Neuronal stem cell (in vitro differentiated cells): ENCODE measurements at regions not wholly inside any gene's neighbourhood (a gene's known extent, or its start where the extent isn't known, plus 50 kb on each side); places are given as distances from the start of the nearest gene placed in this dataset.

ENCODE experiments used
- DNase-seq: peaks from one replicate; pipeline ENCODE4 v3.0.0-alpha.2; 2013; ENCODE audit warnings: low spot score
- H2AFZ ChIP-seq: one replicate; pipeline ENCODE4 v1.6.1; 2013; ENCODE audit warnings: mild to moderate bottlenecking, low read length, inconsistent platforms
- H2AK5ac ChIP-seq: 2 replicates; pipeline ENCODE4 v1.6.1; 2013; ENCODE audit warnings: low read depth, mild to moderate bottlenecking, inconsistent platforms, low read length, moderate library complexity, mixed read lengths
- H2BK120ac ChIP-seq: 2 replicates; pipeline ENCODE4 v1.6.1; 2013; ENCODE audit warnings: low read depth, mild to moderate bottlenecking, inconsistent platforms, low read length, moderate library complexity, mixed read lengths
- H2BK12ac ChIP-seq: one replicate; pipeline ENCODE4 v1.6.1; 2013; ENCODE audit warnings: low read length, inconsistent platforms
- H2BK15ac ChIP-seq: 2 replicates; pipeline ENCODE4 v1.6.1; 2013; ENCODE audit warnings: mild to moderate bottlenecking, low read length, inconsistent platforms, mixed read lengths
- H2BK5ac ChIP-seq: one replicate; pipeline ENCODE4 v1.6.1; 2013; ENCODE audit warnings: inconsistent platforms, mild to moderate bottlenecking, low read length, moderate library complexity
- H3K14ac ChIP-seq: one replicate; pipeline ENCODE4 v1.6.1; 2013; ENCODE audit warnings: low read length, inconsistent platforms
- H3K18ac ChIP-seq: 2 replicates; pipeline ENCODE4 v1.6.1; 2013; ENCODE audit warnings: low read length, inconsistent platforms
- H3K23ac ChIP-seq: 2 replicates; pipeline ENCODE4 v1.6.1; 2013; ENCODE audit warnings: low read depth, mild to moderate bottlenecking, mixed read lengths, low read length, inconsistent platforms; ENCODE audit not compliant: poor library complexity
- H3K27ac ChIP-seq: replicated peaks from 3 replicates; pipeline ENCODE4 v1.5.1; 2013; ENCODE audit warnings: low read length, inconsistent platforms
- H3K27me3 ChIP-seq, 3 experiments: 2 replicates each; pipeline ENCODE4 v1.6.1; 2013; ENCODE audit warnings: low read length in 3 of 3, mild to moderate bottlenecking in 2 of 3, inconsistent platforms in 1 of 3, low read depth in 1 of 3, mixed read lengths in 1 of 3, moderate library complexity in 1 of 3; ENCODE audit not compliant: control insufficient read depth in 3 of 3, insufficient read depth in 3 of 3
- H3K36me3 ChIP-seq, 2 donors: replicated peaks in 1 of 2; 2 replicates each; pipeline ENCODE4 v1.6.1; 2013; ENCODE audit warnings: low read length in 2 of 2; ENCODE audit not compliant: control insufficient read depth in 2 of 2, insufficient read depth in 2 of 2
- H3K4ac ChIP-seq: 2 replicates; pipeline ENCODE4 v1.6.1; 2013; ENCODE audit warnings: inconsistent platforms, mild to moderate bottlenecking, low read length, moderate library complexity
- H3K4me1 ChIP-seq, 2 donors: 1 replicate in 1 of 2; 2 replicates in 1 of 2; pipeline ENCODE4 v1.6.1; 2013; ENCODE audit warnings: low read length in 2 of 2, low read depth in 1 of 2; ENCODE audit not compliant: control insufficient read depth in 2 of 2, insufficient read depth in 1 of 2
- H3K4me2 ChIP-seq: one replicate; pipeline ENCODE4 v1.6.1; 2013; ENCODE audit warnings: mild to moderate bottlenecking, low read length, inconsistent platforms; ENCODE audit not compliant: insufficient read depth, poor library complexity, severe bottlenecking
- H3K4me3 ChIP-seq, 2 donors: 2 replicates each; pipeline ENCODE4 v1.5.1; 2013; ENCODE audit warnings: low read length in 2 of 2, mild to moderate bottlenecking in 2 of 2, inconsistent platforms in 1 of 2, moderate library complexity in 1 of 2
- H3K79me1 ChIP-seq: one replicate; pipeline ENCODE4 v1.6.1; 2013; ENCODE audit warnings: low read depth, mild to moderate bottlenecking, inconsistent platforms, low read length, moderate library complexity
- H3K9ac ChIP-seq: one replicate; pipeline ENCODE4 v1.6.1; 2013; ENCODE audit warnings: mild to moderate bottlenecking, low read depth, low read length, inconsistent platforms; ENCODE audit not compliant: poor library complexity
- H3K9me3 ChIP-seq, 2 donors: replicated peaks in 1 of 2; 2 replicates each; pipeline versions ENCODE3 to v1.6.1; 2013; ENCODE audit warnings: low read length in 2 of 2, mild to moderate bottlenecking in 2 of 2, inconsistent platforms in 1 of 2, low read depth in 1 of 2, mixed read lengths in 1 of 2, moderate library complexity in 1 of 2; ENCODE audit not compliant: control insufficient read depth in 2 of 2, insufficient read depth in 1 of 2
- H4K8ac ChIP-seq: one replicate; pipeline ENCODE4 v1.6.1; 2013; ENCODE audit warnings: low read depth, mild to moderate bottlenecking, inconsistent platforms, low read length, moderate library complexity
- H4K91ac ChIP-seq: one replicate; pipeline ENCODE4 v1.6.1; 2013; ENCODE audit warnings: low read length, low read depth, mild to moderate bottlenecking, inconsistent platforms; ENCODE audit not compliant: poor library complexity
- WGBS, 2 donors: extraction: QIAGEN DNeasy Blood & Tissue Kit; methylation state at CpG; one replicate each; pipeline ENCODE4 v1.1.7; 2013; ENCODE audit warnings: missing lambda C conversion rate in 2 of 2, mixed read lengths in 1 of 2; ENCODE audit not compliant: insufficient read length in 2 of 2, insufficient replicate concordance in 1 of 2; ENCODE audit errors: extremely low coverage in 2 of 2; 5-methylcytosine and 5-hydroxymethylcytosine counted together

- Histone ChIP-seq H2BK12ac (no peak overlapping the region), H3K4me3 (no peak overlapping the region), H3K9me3 (no peaks in the 10 kb centered on the region), H4K91ac (no peak overlapping the region), H3K14ac (no peak overlapping the region), H3K4me1 (no peaks in the 10 kb centered on the region), H3K4ac (no peak overlapping the region), H2AK5ac (no peak overlapping the region), H2BK5ac (no peak overlapping the region), H3K27ac (no peak overlapping the region), H2AFZ (no peak overlapping the region), H2BK15ac (no peak overlapping the region), H3K18ac (no peak overlapping the region), H3K27me3 (no peaks in the 10 kb centered on the region), H3K79me1 (no peaks in the 10 kb centered on the region), H3K23ac (no peak overlapping the region), H4K8ac (no peak overlapping the region), H3K9ac (no peak overlapping the region), H3K36me3 (no peaks in the 10 kb centered on the region), H2BK120ac (no peak overlapping the region), H3K4me2 (no peak overlapping the region)
- WGBS, 2 donors: no CpG with 5 or more reads among the region's 6 CpGs
- DNase-seq: no peak
Observed at GRCh38 chr21:34006611-34007168, 66.7 kb upstream of the MRPS6 start.

GRCh38 chr21:34004974-34005373, 68.4 kb upstream of the MRPS6 start:
- DNase-seq: no peak
- H3K79me1 ChIP-seq: no peaks in the 10 kb centered on the region
- no CpG with 5 or more reads among the region's 5 CpGs for WGBS, 2 donors
- no peaks in the 10 kb centered on the region for H3K36me3 ChIP-seq
- no peak overlapping the region for H3K23ac ChIP-seq
- H3K14ac ChIP-seq: no peak overlapping the region
- no peak overlapping the region for H2BK15ac ChIP-seq
- H3K9me3 ChIP-seq: no peaks in the 10 kb centered on the region
- no peak overlapping the region for H3K9ac ChIP-seq
- no peaks in the 10 kb centered on the region for H3K27me3 ChIP-seq
- H2BK5ac ChIP-seq: no peak overlapping the region
- H3K4ac ChIP-seq: no peak overlapping the region
- no peak overlapping the region for H3K4me2 ChIP-seq
- H3K4me3 ChIP-seq: no peak overlapping the region
- H2AFZ ChIP-seq: no peak overlapping the region
- no peak overlapping the region for H2BK12ac ChIP-seq
- no peak overlapping the region for H2BK120ac ChIP-seq
- no peak overlapping the region for H4K91ac ChIP-seq
- no peak overlapping the region for H3K27ac ChIP-seq
- H2AK5ac ChIP-seq: no peak overlapping the region
- no peaks in the 10 kb centered on the region for H3K4me1 ChIP-seq
- no peak overlapping the region for H3K18ac ChIP-seq
- H4K8ac ChIP-seq: no peak overlapping the region

- Histone ChIP-seq H3K23ac (no peak overlapping the region), H2BK5ac (no peak overlapping the region), H3K36me3 (no peaks in the 10 kb centered on the region), H3K9me3 (no peaks in the 10 kb centered on the region), H2AK5ac (no peak overlapping the region), H3K4ac (no peak overlapping the region), H2BK12ac (no peak overlapping the region), H3K4me2 (no peak overlapping the region), H2AFZ (no peak overlapping the region), H3K18ac (no peak overlapping the region), H2BK120ac (no peak overlapping the region), H4K91ac (no peak overlapping the region), H3K27ac (no peak overlapping the region), H2BK15ac (no peak overlapping the region), H3K4me1 (no peaks in the 10 kb centered on the region), H3K79me1 (no peaks in the 10 kb centered on the region), H3K14ac (no peak overlapping the region), H4K8ac (no peak overlapping the region), H3K4me3 (no peak overlapping the region), H3K27me3 (no peaks in the 10 kb centered on the region), H3K9ac (no peak overlapping the region)
- DNase-seq: no peak
- no CpG with 5 or more reads among the region's 7 CpGs for WGBS, 2 donors
Observed at GRCh38 chr21:34004013-34004938, 69.1 kb upstream of the MRPS6 start.

- DNase-seq: no peak
- Histone ChIP-seq H3K4ac (no peak overlapping the region), H2BK15ac (no peak overlapping the region), H4K91ac (no peak overlapping the region), H3K4me1 (no peaks in the 10 kb centered on the region), H3K9me3 (no peaks in the 10 kb centered on the region), H3K18ac (no peak overlapping the region), H3K14ac (no peak overlapping the region), H2BK5ac (no peak overlapping the region), H2AFZ (no peak overlapping the region), H3K79me1 (no peaks in the 10 kb centered on the region), H2BK120ac (no peak overlapping the region), H3K27ac (no peak overlapping the region), H3K27me3 (no peaks in the 10 kb centered on the region), H3K4me2 (no peak overlapping the region), H3K4me3 (no peak overlapping the region), H2AK5ac (no peak overlapping the region), H3K36me3 (no peaks in the 10 kb centered on the region), H2BK12ac (no peak overlapping the region), H4K8ac (no peak overlapping the region), H3K9ac (no peak overlapping the region), H3K23ac (no peak overlapping the region)
- WGBS, 2 donors: no CpG with 5 or more reads among the region's 1 CpG
Observed at GRCh38 chr21:34003428-34003827, 70.0 kb upstream of the MRPS6 start.
